ENCODE measurements at regions not wholly inside any gene's neighbourhood (a gene's known extent, or its start where the extent isn't known, plus 50 kb on each side); places are given as distances from the start of the nearest gene placed in this dataset.

- no peak for DNase-seq
These were observed 284.1 kb downstream of the IRS1 start for GRCh38 chr2:226515344-226516055.

- no peak for DNase-seq
These were observed 284.7 kb downstream of the IRS1 start for GRCh38 chr2:226514895-226515294.

DNA sequence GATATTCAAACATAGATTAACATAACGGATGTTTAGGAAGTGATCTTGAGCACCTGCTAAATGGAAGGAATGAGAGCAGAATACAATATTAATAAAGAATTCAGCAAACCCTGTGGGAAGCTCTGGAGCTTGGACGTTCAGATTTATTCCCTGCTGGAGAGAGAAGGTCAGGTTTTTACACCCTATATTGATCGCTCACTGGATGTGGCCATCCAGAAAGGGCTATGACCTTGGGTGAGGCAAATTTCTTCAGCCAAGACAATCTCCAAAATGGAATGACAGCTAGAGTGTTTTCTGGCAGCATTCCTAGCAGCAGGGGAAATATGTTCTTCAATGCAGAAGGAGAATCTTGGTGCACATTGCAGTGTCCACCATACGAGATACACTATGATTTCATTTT lies 288.3 kb downstream of the IRS1 start:
- no peak for DNase-seq

DNA sequence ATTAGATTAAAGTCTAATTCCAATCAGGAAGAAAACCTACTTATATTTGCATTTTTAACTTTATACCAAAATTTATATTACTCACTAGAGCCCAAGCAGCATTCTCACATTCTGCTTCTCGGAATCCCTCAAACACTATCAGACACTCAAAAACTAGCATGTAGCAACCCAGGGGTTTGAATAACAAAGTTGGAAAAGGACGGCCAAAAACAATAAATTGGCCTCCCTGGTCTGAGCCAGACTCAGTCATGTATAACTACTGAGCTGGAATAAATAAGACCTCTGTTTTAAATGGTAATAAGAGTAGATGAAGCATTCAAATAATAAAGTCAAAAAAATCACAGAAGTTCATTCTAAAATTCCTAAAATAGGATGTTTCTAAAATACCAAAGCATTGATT lies 290.9 kb downstream of the IRS1 start:
- DNase-seq, result no peak

DNA sequence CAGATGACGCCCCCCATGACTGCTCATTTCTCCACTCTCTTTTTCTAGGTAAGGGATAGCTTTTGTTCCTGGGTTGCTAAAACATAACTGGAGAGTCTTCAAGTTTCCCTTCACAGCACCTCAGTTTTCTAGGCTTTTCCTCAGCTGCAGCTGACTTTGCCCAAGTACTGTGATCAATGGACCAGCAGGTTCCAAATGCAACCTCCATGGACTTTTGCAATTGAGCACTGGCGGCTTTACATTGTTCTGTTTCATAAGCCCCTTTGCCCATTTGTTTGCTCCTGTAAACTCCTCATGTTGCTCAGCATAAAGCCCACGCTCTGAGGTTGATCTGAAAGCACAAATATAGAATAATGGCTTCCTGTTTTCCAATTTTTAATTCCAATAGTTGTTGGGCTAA lies 291.6 kb downstream of the IRS1 start:
- DNase-seq, result no peak

DNA sequence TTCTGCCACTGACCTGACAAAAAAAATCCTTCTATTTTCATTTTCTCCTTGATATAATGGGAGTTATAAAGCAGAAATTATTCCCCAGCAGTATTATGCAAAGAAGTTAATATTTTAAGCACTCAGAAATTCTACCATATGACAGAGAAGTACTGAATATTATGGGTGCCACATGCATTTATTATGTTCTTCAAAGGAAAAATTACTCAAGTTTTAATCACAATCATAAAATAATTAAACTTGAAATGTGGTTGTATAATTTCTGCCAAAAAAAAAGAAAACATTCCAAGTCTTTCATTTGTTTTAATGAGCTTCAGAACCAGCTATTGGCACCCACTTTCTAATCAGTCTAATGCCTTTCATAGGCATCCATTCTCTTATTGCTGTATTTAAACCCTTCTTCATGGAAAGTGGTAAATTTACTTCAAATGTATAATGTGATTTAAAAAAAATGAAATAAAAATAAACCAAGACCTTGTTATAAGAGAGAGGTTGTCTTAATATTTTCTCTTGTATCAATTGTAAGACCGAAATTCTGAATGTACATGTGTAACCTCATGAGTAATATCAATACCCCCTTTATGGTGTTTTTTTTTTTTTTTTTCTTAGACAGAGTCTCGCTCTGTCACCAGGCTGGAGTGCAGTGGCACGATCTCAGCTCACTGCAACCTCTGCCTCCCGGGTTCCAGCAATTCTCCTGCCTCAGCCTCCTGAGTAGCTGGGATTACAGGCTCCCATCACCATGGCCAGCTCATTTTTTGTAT lies 302.3 kb downstream of the IRS1 start:
- no peak for DNase-seq

DNA sequence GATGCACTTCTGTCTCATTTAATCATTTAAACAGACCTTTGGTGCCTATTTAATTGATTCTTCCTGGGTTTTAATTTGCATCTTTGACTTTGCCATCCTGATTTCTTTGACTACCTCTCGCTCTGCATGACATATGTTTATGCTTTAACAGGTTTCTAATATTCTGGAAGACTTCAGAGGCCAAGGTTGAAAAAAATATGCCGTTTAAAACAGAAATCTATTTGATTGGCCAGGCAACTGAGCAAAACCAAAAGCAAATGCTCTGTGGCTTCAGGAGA lies 303.4 kb downstream of the IRS1 start:
- DNase-seq, result no peak

- DNase-seq, result no peak
These were observed 304.0 kb downstream of the IRS1 start for GRCh38 chr2:226495466-226496272.

GRCh38 chr2:226491112-226491511 lies 308.5 kb downstream of the IRS1 start:
- no peak for DNase-seq

DNA sequence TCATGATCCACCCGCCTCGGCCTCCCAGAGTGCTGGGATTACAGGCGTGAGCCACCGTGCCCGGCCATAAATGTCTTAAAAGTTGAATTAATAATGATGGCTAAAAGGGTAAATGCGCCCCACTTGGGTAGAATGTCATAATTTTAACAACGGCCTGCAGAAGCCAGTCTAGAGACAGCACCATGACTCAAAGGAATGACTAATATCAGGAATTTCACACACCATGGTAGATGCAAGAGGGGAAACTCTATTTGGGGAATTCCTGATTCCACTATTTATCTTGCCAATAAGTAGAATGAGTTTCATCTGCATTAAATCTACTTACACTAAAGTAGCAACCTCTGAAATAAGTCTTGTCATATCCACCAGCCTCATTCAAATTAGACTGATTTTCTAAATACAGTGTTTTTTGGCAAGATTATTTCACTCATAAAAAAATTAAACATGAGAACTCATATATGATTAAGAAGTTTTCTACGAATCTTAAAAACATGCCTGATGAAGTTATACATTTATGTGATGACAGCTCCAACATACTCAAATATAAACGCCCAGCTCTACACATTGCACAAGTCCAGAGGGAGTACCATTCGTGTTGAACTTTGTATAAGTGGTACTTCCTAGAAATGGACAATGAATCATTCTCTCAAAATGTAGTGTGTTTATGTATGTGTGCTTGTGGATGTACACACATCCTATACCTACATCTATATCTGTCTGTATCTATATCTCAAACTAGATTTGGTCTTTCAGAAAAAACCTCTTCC lies 309.7 kb downstream of the IRS1 start:
- no peak for DNase-seq

DNA sequence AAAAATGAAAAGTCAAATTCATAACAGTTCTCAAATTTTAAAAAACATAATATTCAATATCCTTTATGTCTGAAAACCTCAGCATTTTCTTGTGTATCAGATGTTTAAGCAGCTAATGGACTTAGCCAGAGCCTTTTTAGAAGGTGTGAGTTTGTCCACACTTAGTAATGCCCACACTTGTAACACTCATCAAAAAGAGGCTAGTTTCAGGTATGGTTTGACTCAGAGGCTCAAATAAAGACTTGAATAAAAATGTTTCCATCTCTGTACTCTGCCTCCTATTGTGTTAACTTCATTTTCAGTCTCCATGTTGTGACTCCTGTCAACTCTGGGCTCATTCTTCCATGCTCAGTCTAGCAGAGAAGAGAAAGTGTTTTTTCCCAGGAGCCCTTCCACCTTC lies 311.6 kb downstream of the IRS1 start:
- no peak for DNase-seq

GRCh38 chr2:226487573-226487972 lies 312.0 kb downstream of the IRS1 start:
- no peak for DNase-seq

DNA sequence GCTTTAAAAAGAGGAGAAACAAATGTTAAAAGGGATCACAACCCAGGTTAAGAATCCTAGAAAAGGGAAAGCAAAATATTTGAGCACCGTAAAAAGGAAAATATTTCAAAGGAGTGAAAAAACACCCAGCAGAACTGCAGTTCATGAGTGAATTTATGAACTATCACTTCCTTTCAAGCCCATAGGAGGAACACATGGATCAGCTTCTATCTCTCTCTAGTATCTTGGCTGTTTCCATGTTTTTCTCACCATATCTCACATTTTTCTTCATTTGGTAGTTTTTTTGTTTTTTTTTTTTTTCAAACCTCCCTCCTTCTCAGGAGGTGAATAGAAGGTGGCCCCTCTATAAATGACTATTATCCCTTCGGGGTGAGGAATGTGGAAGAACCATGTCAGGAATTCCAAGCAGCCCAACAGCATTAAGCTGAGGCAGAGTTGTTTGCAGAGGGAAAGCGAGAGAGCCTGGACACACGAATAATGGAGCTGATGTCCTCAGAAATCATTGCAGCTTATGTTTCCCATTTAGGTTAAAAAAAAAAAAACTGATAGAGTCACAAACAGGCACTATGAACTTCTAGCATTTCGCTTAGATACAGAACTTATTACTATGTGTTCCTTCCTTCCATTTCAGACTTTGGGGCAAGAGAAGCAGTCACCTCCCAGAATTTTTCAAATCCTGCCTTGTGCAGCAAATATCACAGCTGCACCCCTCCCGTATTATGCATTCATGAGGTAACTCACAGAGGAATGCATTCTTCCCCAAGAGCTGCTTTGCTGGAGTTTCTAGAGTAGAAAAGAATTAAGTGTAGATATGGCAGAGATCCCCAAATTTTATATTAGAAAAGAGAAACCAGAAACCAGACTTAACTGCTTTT lies 315.6 kb downstream of the IRS1 start:
- DNase-seq, result no peak

GRCh38 chr2:226483143-226483542 lies 316.5 kb downstream of the IRS1 start:
- no peak for DNase-seq

DNA sequence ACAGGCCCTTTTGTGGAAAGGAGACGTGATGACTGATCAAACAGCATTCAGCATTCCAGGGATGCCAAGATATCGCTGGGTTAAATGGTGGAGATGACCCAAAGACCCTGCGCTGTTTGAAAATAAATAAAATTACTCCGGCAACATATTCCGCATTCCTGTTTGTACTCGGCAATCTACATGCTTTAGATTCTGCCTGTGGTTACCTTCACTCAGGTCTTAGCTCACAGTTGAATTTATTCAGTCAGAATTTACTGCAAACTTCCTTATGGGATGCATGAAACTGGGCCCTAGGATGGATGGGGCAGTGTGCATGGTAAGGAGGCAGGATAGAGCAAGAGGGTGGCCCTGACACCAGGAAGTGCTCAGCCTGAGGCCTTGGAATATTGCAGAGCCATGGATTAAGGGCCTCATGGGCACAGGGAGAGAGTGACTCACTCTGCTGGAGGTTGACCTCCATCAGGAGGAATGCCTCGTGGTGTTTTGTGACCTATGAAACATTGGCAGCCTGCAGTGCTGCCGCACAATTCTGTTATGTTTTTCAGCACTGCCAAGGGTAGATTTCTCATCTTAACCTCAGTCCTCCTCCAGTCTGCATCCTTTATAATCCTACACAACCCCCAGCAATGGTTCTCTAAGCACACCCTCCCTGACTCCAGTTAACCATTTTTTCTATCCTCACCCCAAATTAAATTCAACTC lies 321.4 kb downstream of the IRS1 start:
- no peak for DNase-seq

GRCh38 chr2:226477221-226478108 lies 322.2 kb downstream of the IRS1 start:
- DNase-seq, result no peak

DNA sequence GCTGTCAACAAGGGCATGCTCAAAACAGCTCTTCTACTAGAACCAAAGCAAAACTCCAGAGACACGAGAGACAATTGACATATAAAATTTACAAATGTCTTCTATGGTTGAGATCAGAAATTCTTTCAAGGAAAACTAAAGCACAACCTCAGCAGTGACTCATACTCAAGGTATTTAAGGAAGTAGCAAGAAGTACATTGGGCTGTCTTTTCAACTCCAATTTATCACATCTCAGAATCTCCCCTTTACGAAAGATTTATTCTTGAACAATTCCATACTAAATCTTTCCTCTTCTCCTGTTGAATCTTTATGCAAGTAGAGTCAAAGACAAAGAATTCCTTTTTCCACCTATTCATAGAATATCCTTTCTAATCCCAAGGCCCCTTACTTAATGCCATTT lies 324.0 kb downstream of the IRS1 start:
- no peak for DNase-seq

GRCh38 chr2:226474131-226474530 lies 325.5 kb downstream of the IRS1 start:
- no peak for DNase-seq

GRCh38 chr2:226471987-226472470 lies 327.6 kb downstream of the IRS1 start:
- DNase-seq, result no peak

DNA sequence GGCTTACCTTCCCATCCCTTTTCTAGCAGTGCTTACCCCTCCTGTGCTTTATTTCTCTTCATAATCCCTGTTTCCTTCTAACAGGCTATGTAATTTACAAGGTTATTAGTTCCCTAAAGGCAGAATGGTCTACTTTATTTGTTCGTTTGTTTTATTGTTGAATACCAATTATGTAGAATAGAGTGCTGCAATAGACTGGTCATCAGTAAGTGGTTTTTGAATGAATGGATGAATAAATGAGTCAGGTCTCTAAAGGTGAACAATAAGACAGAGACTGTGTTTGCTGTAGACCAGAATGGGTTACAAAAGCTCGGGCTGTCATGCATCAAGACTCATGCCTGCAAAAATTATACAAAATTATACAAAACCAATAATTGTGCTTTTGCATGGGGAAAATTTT lies 332.0 kb downstream of the IRS1 start:
- DNase-seq, result no peak

All from activated CD4-positive, alpha-beta T cell treated with anti-CD3 and anti-CD28 coated beads, Interleukin-2, amount 50 U/mL, for 4 hours (primary cell).